Adrenal gland (tissue), 9 donors: ENCODE measurements at regions not wholly inside any gene's neighbourhood (a gene's known extent, or its start where the extent isn't known, plus 50 kb on each side); places are given as distances from the start of the nearest gene placed in this dataset.

ENCODE experiments used
- DNase-seq, 7 donors: peaks; one replicate each; pipeline ENCODE4 v3.0.0-alpha.2; 2019 to 2020
- H3K27ac ChIP-seq, 5 donors: fragments of 200-600 bp; sonication (generic) in 4 of 5; 1 replicate in 3 of 5; 2 replicates in 2 of 5; pipeline versions ENCODE4 v1.5.1 to v1.8.0; 2016 to 2020; ENCODE audit warnings: mild to moderate bottlenecking in 1 of 5
- H3K27me3 ChIP-seq: fragments of 200-600 bp; 2 replicates; pipeline ENCODE4 v1.8.0; 2021
- H3K36me3 ChIP-seq, 2 donors: fragments of 200-600 bp; replicated peaks in 1 of 2; 1 replicate in 1 of 2; 2 replicates in 1 of 2; pipeline versions ENCODE4 v1.5.1 to v1.8.0; 2018 to 2022
- H3K4me1 ChIP-seq, 2 donors: fragments of 200-600 bp; replicated peaks in 1 of 2; 1 replicate in 1 of 2; 2 replicates in 1 of 2; pipeline versions ENCODE4 v1.5.1 to v1.8.0; 2018 to 2021
- H3K4me3 ChIP-seq, 4 donors: fragments of 200-600 bp; sonication (generic) in 3 of 4; one replicate each; pipeline ENCODE4 v1.5.1; 2016 to 2018
- H3K9me3 ChIP-seq, 3 donors: fragments of 200-600 bp; sonication (generic) in 1 of 3; replicated peaks in 1 of 3; 1 replicate in 2 of 3; 2 replicates in 1 of 3; pipeline versions ENCODE4 v1.5.1 to v1.8.0; 2016 to 2021
- POLR2A ChIP-seq, 2 donors: fragments of 450-650 bp; IDR thresholded peaks; one replicate each; pipeline ENCODE4 v1.6.1; 2017; ENCODE audit warnings: antibody characterized with exemption in 2 of 2, mild to moderate bottlenecking in 2 of 2, moderate library complexity in 1 of 2
- WGBS, 4 donors: extraction: QIAGEN DNeasy Blood & Tissue Kit in 2 of 4; methylation state at CpG; one replicate each; pipeline versions ENCODE4 v1.1.5 to v1.1.7; 2013 to 2017; 5-methylcytosine and 5-hydroxymethylcytosine counted together
- intact Hi-C, 2 donors: fragments of 100-400 bp; cut with DNase I; formaldehyde crosslinking; loops; one replicate each; pipeline versions ENCODE4 v1.14.1 to v1.15.0; 2022 to 2023
- TF ChIP-seq, protein P1 (sequence below), 6 experiments: fragments of 450-650 bp in 4 of 6; fragments of 200-600 bp in 2 of 6; sonication (generic) in 1 of 6; IDR thresholded peaks; 1 replicate in 5 of 6; 2 replicates in 1 of 6; pipeline versions ENCODE4 v1.5.1 to v1.8.0; 2016 to 2021; ENCODE audit warnings: antibody characterized with exemption in 6 of 6, mild to moderate bottlenecking in 2 of 6, moderate library complexity in 1 of 6
- donor health status: healthy with polysubstance abuse.
- donor health status: Bipolar disorder and iron deficiency.
- donor health status: DM: yes; HTN: yes; CAD: no.
- donor health status: DM: no; HTN: no; CAD: no.
- donor health status: DM: no; HTN: no; CAD: no.

GRCh38 chr5:87788416-87788815, 375.7 kb upstream of the CCNH start:
- H3K4me1 ChIP-seq: no peaks in the 10 kb centered on the region
- DNase-seq: no peak
- H3K4me3 ChIP-seq: no peak overlapping the region
- intact Hi-C loops: no loop called here
- peaks cover 0 to 6% (median 0%) of the 10 kb centered on the region in 3 donors for H3K9me3 ChIP-seq
- TF ChIP-seq POLR2A (IDR thresholded peaks at IDR 0.05): no peak
- TF ChIP-seq, protein P1, sequence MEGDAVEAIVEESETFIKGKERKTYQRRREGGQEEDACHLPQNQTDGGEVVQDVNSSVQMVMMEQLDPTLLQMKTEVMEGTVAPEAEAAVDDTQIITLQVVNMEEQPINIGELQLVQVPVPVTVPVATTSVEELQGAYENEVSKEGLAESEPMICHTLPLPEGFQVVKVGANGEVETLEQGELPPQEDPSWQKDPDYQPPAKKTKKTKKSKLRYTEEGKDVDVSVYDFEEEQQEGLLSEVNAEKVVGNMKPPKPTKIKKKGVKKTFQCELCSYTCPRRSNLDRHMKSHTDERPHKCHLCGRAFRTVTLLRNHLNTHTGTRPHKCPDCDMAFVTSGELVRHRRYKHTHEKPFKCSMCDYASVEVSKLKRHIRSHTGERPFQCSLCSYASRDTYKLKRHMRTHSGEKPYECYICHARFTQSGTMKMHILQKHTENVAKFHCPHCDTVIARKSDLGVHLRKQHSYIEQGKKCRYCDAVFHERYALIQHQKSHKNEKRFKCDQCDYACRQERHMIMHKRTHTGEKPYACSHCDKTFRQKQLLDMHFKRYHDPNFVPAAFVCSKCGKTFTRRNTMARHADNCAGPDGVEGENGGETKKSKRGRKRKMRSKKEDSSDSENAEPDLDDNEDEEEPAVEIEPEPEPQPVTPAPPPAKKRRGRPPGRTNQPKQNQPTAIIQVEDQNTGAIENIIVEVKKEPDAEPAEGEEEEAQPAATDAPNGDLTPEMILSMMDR (IDR thresholded peaks at IDR 0.05): no peak
- no peaks in the 10 kb centered on the region for H3K36me3 ChIP-seq
- peaks cover 18% of the 10 kb centered on the region for H3K27me3 ChIP-seq
- WGBS, 4 donors: 57 to 65% (median 62%) methylated on average over 2 of the region's 2 CpGs
- no peak overlapping the region for H3K27ac ChIP-seq

DNA sequence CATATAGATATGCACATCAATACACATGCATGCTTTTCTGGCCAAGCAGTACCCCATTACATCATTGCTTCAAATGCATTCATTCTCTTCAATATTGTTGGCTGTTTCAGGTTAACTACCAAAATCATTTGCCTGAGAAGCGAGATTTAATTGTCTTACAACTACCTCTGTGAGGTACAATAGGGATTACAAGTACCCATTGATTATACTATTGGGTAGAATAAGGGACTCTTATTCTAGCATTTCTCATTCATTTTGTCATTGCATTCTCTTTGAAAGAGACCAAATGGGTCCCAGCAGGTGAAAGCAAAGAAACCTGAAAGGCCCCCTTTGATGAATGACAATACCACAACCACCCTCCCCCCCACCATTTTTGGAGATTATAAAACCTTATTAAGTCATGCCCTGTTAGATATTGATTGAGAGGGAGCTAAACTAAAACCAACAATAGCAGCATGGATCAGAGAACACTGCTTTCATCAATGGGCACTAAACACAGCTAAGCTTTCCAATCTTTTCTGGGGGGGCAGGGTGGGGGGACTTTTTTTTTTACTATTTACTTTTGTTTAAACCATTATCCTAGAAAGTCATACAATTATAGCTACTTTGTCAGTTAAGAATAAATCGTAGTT, 375.0 kb upstream of the CCNH start:
- WGBS, 4 donors: 45 to 61% (median 55%) methylated on average over 2 of the region's 2 CpGs
- Histone ChIP-seq H3K4me1 (no peaks in the 10 kb centered on the region), H3K27ac (no peak overlapping the region), H3K4me3 (no peak overlapping the region), H3K9me3 (peaks cover 0 to 6% (median 0%) of the 10 kb centered on the region in 3 donors), H3K27me3 (peaks cover 23% of the 10 kb centered on the region), H3K36me3 (no peaks in the 10 kb centered on the region)
- TF ChIP-seq, protein P1 (IDR thresholded peaks at IDR 0.05): no peak
- TF ChIP-seq POLR2A (IDR thresholded peaks at IDR 0.05): no peak
- DNase-seq: no peak
- intact Hi-C loops: no loop called here

DNA sequence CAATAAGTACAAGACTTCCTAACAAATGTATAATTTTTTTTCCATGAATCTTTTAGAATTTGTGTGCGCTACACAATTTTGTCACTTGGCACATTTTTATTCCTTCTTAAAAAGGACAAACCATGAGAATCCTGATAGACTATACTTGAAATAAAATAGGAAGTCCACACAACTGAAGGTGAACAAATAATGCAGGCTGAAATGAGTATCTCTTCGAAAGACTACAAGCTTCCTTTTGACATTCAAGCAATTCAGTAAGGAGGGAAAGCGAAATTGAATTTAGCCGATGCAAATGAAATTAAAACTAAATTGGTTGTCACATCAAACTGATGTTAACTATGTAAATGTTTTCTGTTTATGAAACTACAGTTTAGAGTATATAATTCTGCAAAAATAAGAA, 374.4 kb upstream of the CCNH start:
- no peak overlapping the region for H3K4me3 ChIP-seq
- peaks cover 29% of the 10 kb centered on the region for H3K27me3 ChIP-seq
- intact Hi-C loops: no loop called here
- TF ChIP-seq, protein P1 (IDR thresholded peaks at IDR 0.05): no peak
- no peak for TF ChIP-seq POLR2A (IDR thresholded peaks at IDR 0.05)
- no peak for DNase-seq
- H3K36me3 ChIP-seq: no peaks in the 10 kb centered on the region
- no peaks in the 10 kb centered on the region for H3K4me1 ChIP-seq
- 58 to 79% (median 67%) methylated on average over 4 of the region's 4 CpGs for whole genome bisulfite sequencing, 4 donors
- peaks cover 0 to 6% (median 0%) of the 10 kb centered on the region in 3 donors for H3K9me3 ChIP-seq
- H3K27ac ChIP-seq: no peak overlapping the region

DNA sequence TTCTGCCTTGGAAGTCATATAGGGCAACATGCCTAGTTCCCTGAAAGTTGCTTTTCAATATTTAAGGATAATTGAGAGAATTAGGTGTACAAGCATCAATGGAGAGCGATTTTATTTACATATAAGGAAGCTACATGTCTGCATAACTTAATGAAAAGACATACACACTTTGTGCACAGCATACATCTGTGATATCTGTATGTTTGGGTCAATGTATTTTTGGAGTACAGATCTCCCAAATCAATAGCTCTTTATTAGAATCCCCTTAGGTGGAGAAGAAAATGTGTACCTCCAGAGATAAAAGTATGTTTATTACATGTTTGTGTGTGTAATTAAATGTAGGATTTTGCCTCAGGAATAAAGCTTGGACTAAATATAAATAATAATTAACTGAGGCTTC, 373.7 kb upstream of the CCNH start:
- 45 to 67% (median 53%) methylated on average over 1 of the region's 1 CpG for WGBS, 4 donors
- intact Hi-C loops: no loop called here
- H3K27me3 ChIP-seq: peaks cover 33% of the 10 kb centered on the region
- H3K9me3 ChIP-seq: peaks cover 0 to 6% (median 0%) of the 10 kb centered on the region in 3 donors
- no peak for DNase-seq
- no peak overlapping the region for H3K4me3 ChIP-seq
- no peak overlapping the region for H3K27ac ChIP-seq
- H3K36me3 ChIP-seq: no peaks in the 10 kb centered on the region
- H3K4me1 ChIP-seq: no peaks in the 10 kb centered on the region
- TF ChIP-seq, protein P1 (IDR thresholded peaks at IDR 0.05): no peak
- TF ChIP-seq POLR2A (IDR thresholded peaks at IDR 0.05): no peak
